Kidney (tissue), 13 donors: ENCODE measurements at regions not wholly inside any gene's neighbourhood (a gene's known extent, or its start where the extent isn't known, plus 50 kb on each side); places are given as distances from the start of the nearest gene placed in this dataset.
A peak's percentile ranks its signal among the peaks of the same experiment; 100 is the strongest.

Experiments
- DNase-seq, 5 donors: peaks; one replicate each; pipeline ENCODE4 v3.0.0-alpha.2; 2013 to 2020
- FAIRE-seq: peaks from 2 replicates; lab custom pipeline; 2012; peaks lifted over from hg19 to GRCh38; lab: Jason Lieb, UNC
- H3K27ac ChIP-seq, 2 donors: one replicate each; pipeline ENCODE4 v1.7.0; 2013; ENCODE audit warnings: low read depth in 2 of 2, low read length in 2 of 2, inconsistent platforms in 1 of 2
- H3K27me3 ChIP-seq: one replicate; pipeline ENCODE4 v1.7.1; 2013; ENCODE audit warnings: low read length, inconsistent platforms; ENCODE audit not compliant: control insufficient read depth, insufficient read depth
- H3K36me3 ChIP-seq, 3 donors: one replicate each; pipeline versions ENCODE4 v1.7.0 to v1.7.1; 2013; ENCODE audit warnings: low read length in 3 of 3, control low read depth in 1 of 3, inconsistent platforms in 1 of 3; ENCODE audit not compliant: insufficient read depth in 3 of 3, control insufficient read depth in 2 of 3
- H3K4me1 ChIP-seq, 3 donors: one replicate each; pipeline versions ENCODE4 v1.7.0 to v1.7.1; 2013; ENCODE audit warnings: low read length in 3 of 3, inconsistent platforms in 1 of 3, low read depth in 1 of 3; ENCODE audit not compliant: control insufficient read depth in 2 of 3, insufficient read depth in 2 of 3
- H3K4me3 ChIP-seq, 3 donors: one replicate each; pipeline versions ENCODE4 v1.7.0 to v1.8.1; 2013; ENCODE audit warnings: low read length in 3 of 3, control low read depth in 1 of 3, inconsistent platforms in 1 of 3
- H3K9ac ChIP-seq, 3 donors: one replicate each; pipeline versions ENCODE4 v1.7.0 to v1.7.1; 2013; ENCODE audit warnings: low read length in 3 of 3, control low read depth in 1 of 3, inconsistent platforms in 1 of 3
- H3K9me3 ChIP-seq, 3 donors: one replicate each; pipeline versions ENCODE4 v1.7.0 to v1.7.1; 2013; ENCODE audit warnings: low read length in 3 of 3, control low read depth in 1 of 3, inconsistent platforms in 1 of 3; ENCODE audit not compliant: control insufficient read depth in 2 of 3, insufficient read depth in 1 of 3
- intact Hi-C: fragments of 100-400 bp; cut with DNase I; formaldehyde crosslinking; loops from one replicate; pipeline ENCODE4 v1.11.1; 2022
- TF ChIP-seq, protein P1 (sequence below): IDR thresholded peaks from 3 replicates; pipeline ENCODE4 v1.5.1; 2012; ENCODE audit warnings: mild to moderate bottlenecking, moderate library complexity, borderline replicate concordance; ENCODE audit not compliant: insufficient read depth; ENCODE audit errors: extremely low read depth
- donor health status: control.
- donor health status: control.
- donor health status: control.
- donor health status: control.
- donor health status: control.
- donor health status: DM: yes; HTN: yes; CAD: no.
- donor health status: Normal renal cell carcinoma (clear cell type).

DNA sequence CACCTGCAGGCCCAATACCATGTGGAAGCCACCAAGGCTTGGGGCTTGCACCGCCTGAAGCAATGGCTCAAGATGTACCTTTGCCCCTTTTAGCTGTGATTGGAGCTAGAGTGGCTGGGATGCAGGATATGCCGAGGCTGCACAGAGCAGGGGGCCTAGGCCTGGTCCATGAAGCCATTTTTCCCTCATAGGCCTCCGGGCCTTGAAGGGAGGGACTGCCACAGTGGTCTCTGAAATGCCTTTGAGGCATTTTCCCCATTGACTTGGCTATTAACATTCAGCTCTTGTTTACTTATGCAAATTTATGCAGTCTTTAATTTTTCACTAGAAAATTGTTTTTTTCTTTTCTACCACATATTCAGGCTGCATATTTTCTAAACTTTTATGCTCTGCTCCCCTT, 203.2 kb upstream of the HHIP start:
- Histone ChIP-seq H3K27ac (no peak overlapping the region), H3K36me3 (no peaks in the 10 kb centered on the region), H3K27me3 (no peaks in the 10 kb centered on the region), H3K9me3 (peaks cover 0 to 4% (median 0%) of the 10 kb centered on the region in 3 donors), H3K9ac (no peak overlapping the region), H3K4me3 (no peak overlapping the region), H3K4me1 (no peaks in the 10 kb centered on the region)
- intact Hi-C loops: no loop called here
- DNase-seq: no peak
- TF ChIP-seq, protein P1, sequence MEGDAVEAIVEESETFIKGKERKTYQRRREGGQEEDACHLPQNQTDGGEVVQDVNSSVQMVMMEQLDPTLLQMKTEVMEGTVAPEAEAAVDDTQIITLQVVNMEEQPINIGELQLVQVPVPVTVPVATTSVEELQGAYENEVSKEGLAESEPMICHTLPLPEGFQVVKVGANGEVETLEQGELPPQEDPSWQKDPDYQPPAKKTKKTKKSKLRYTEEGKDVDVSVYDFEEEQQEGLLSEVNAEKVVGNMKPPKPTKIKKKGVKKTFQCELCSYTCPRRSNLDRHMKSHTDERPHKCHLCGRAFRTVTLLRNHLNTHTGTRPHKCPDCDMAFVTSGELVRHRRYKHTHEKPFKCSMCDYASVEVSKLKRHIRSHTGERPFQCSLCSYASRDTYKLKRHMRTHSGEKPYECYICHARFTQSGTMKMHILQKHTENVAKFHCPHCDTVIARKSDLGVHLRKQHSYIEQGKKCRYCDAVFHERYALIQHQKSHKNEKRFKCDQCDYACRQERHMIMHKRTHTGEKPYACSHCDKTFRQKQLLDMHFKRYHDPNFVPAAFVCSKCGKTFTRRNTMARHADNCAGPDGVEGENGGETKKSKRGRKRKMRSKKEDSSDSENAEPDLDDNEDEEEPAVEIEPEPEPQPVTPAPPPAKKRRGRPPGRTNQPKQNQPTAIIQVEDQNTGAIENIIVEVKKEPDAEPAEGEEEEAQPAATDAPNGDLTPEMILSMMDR: no peak
- no peak for FAIRE-seq

DNA sequence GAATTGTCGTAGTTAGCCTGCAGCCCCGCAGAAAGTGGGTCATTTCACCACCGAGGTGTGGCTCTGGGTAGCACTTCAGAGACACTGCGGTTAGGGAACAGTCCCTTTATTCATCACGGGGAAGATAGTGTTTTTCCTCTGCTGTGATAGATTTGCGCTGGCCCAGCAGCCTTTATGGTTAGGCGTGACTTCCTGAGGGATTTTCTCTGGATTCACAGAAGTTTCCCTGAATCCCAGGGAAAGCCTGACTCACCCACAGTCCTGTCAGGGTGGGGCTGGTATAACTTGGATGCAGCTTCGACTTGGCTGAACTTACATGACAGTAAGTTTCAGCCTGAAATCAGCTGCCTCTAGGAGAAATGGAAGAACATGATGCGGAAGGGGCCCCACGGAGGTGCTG, 196.3 kb upstream of the HHIP start:
- intact Hi-C loops: no loop called here
- H3K9ac ChIP-seq: no peak overlapping the region
- TF ChIP-seq, protein P1: no peak
- DNase-seq: peak in 1 of 5 donors; percentile 29
- H3K4me1 ChIP-seq: no peaks in the 10 kb centered on the region
- FAIRE-seq: no peak
- no peak overlapping the region for H3K4me3 ChIP-seq
- H3K27ac ChIP-seq: no peak overlapping the region
- no peaks in the 10 kb centered on the region for H3K27me3 ChIP-seq
- no peaks in the 10 kb centered on the region for H3K9me3 ChIP-seq
- no peaks in the 10 kb centered on the region for H3K36me3 ChIP-seq

DNA sequence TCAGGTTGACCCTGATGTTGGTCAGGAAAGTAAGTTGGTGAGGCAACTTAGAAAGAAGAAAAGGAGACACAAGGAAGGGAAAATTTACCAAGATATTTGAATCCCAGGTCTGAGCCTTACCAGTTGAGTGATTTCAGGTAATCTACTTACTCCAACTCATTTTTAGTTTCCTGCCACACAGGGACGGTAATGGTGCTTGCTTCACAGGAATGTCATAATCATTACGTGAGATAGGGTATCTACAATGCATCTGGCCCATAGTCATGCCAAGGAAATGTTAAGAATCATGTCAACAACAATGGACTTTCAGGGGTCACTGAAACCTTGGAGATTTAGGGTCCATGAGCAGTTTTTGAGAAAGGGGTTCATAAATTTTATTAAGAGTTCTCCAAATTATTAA, 195.4 kb upstream of the HHIP start:
- Histone ChIP-seq H3K27ac (no peak overlapping the region), H3K9me3 (no peaks in the 10 kb centered on the region), H3K36me3 (no peaks in the 10 kb centered on the region), H3K4me1 (no peaks in the 10 kb centered on the region), H3K9ac (no peak overlapping the region), H3K27me3 (no peaks in the 10 kb centered on the region), H3K4me3 (no peak overlapping the region)
- FAIRE-seq (no peak), DNase-seq (peak in 2 of 5 donors; percentile 17 to 30)
- intact Hi-C loops: no loop called here
- TF ChIP-seq, protein P1: no peak
